ENCODE measurements at regions not wholly inside any gene's neighbourhood (a gene's known extent, or its start where the extent isn't known, plus 50 kb on each side); places are given as distances from the start of the nearest gene placed in this dataset.

- H3K4me1 ChIP-seq (replicated peaks), result peaks cover 10% of the 10 kb centered on the region
- no peak overlapping the region for H3K4me3 ChIP-seq
- no peaks in the 10 kb centered on the region for H3K36me3 ChIP-seq
- no peak overlapping the region for H3K27ac ChIP-seq
- no peaks in the 10 kb centered on the region for H3K9me3 ChIP-seq (replicated peaks)
- H3K27me3 ChIP-seq (replicated peaks), result peaks cover 4% of the 10 kb centered on the region; the same call in 1 of the 2 replicates
- DNase-seq (ENCODE audit: low read depth in 1 of 2, low spot score in 2 of 2), result no peak
These were observed 229.2 kb downstream of the UACA start for GRCh38 chr15:70533931-70534742.

GRCh38 chr15:70532531-70533186 is 230.7 kb downstream of the UACA start:
- no peak overlapping the region for H3K4me3 ChIP-seq
- no peaks in the 10 kb centered on the region for H3K9me3 ChIP-seq (replicated peaks)
- H3K4me1 ChIP-seq (replicated peaks), result peaks cover 18% of the 10 kb centered on the region
- peak in 1 of 2 experiments; percentile 24 for DNase-seq (ENCODE audit: low read depth in 1 of 2, low spot score in 2 of 2)
- H3K36me3 ChIP-seq, result no peaks in the 10 kb centered on the region
- H3K27ac ChIP-seq, result no peak overlapping the region
- peaks cover 2% of the 10 kb centered on the region; the same call in 1 of the 2 replicates for H3K27me3 ChIP-seq (replicated peaks)

GRCh38 chr15:70531576-70531975 is 231.8 kb downstream of the UACA start:
- no peaks in the 10 kb centered on the region for H3K9me3 ChIP-seq (replicated peaks)
- peaks cover 29% of the 10 kb centered on the region for H3K4me1 ChIP-seq (replicated peaks)
- H3K27me3 ChIP-seq (replicated peaks), result no peaks in the 10 kb centered on the region; the same call in 1 of the 2 replicates
- H3K27ac ChIP-seq, result no peak overlapping the region
- H3K4me3 ChIP-seq, result no peak overlapping the region
- H3K36me3 ChIP-seq, result no peaks in the 10 kb centered on the region
- DNase-seq (ENCODE audit: low read depth in 1 of 2, low spot score in 2 of 2), result peak in 1 of 2 experiments; percentile 8

GRCh38 chr15:70530906-70531305 is 232.5 kb downstream of the UACA start:
- DNase-seq (ENCODE audit: low read depth in 1 of 2, low spot score in 2 of 2), result peak in 1 of 2 experiments; percentile 22
- Histone ChIP-seq H3K36me3 (no peaks in the 10 kb centered on the region), H3K27me3 (replicated peaks) (no peaks in the 10 kb centered on the region; the same call in 1 of the 2 replicates), H3K4me3 (no peak overlapping the region), H3K27ac (no peak overlapping the region), H3K4me1 (replicated peaks) (peaks cover 36% of the 10 kb centered on the region), H3K9me3 (replicated peaks) (no peaks in the 10 kb centered on the region)

GRCh38 chr15:70530503-70530902 is 232.9 kb downstream of the UACA start:
- Histone ChIP-seq H3K27ac (no peak overlapping the region), H3K36me3 (no peaks in the 10 kb centered on the region), H3K4me3 (no peak overlapping the region), H3K9me3 (replicated peaks) (no peaks in the 10 kb centered on the region), H3K4me1 (replicated peaks) (peaks cover 40% of the 10 kb centered on the region), H3K27me3 (replicated peaks) (no peaks in the 10 kb centered on the region; the same call in 1 of the 2 replicates)
- DNase-seq (ENCODE audit: low read depth in 1 of 2, low spot score in 2 of 2), result no peak

- DNase-seq (ENCODE audit: low read depth in 1 of 2, low spot score in 2 of 2), result peak in 1 of 2 experiments; percentile 23
- H3K27me3 ChIP-seq (replicated peaks), result no peaks in the 10 kb centered on the region; the same call in 1 of the 2 replicates
- no peak overlapping the region for H3K4me3 ChIP-seq
- H3K4me1 ChIP-seq (replicated peaks), result peaks cover 44% of the 10 kb centered on the region
- H3K27ac ChIP-seq, result no peak overlapping the region
- no peaks in the 10 kb centered on the region for H3K36me3 ChIP-seq
- no peaks in the 10 kb centered on the region for H3K9me3 ChIP-seq (replicated peaks)
These were observed 233.3 kb downstream of the UACA start for GRCh38 chr15:70530017-70530499.

GRCh38 chr15:70528816-70529215 is 234.5 kb downstream of the UACA start:
- peaks cover 39% of the 10 kb centered on the region for H3K4me1 ChIP-seq (replicated peaks)
- no peak overlapping the region for H3K4me3 ChIP-seq
- no peaks in the 10 kb centered on the region for H3K36me3 ChIP-seq
- DNase-seq (ENCODE audit: low read depth in 1 of 2, low spot score in 2 of 2), result peak in 1 of 2 experiments; percentile 25
- H3K27ac ChIP-seq, result no peak overlapping the region
- H3K27me3 ChIP-seq (replicated peaks), result no peaks in the 10 kb centered on the region
- no peaks in the 10 kb centered on the region for H3K9me3 ChIP-seq (replicated peaks)

GRCh38 chr15:70528270-70528706 is 235.1 kb downstream of the UACA start:
- Histone ChIP-seq H3K27ac (no peak overlapping the region), H3K27me3 (replicated peaks) (no peaks in the 10 kb centered on the region), H3K4me1 (replicated peaks) (peaks cover 37% of the 10 kb centered on the region), H3K9me3 (replicated peaks) (no peaks in the 10 kb centered on the region), H3K36me3 (no peaks in the 10 kb centered on the region), H3K4me3 (no peak overlapping the region)
- DNase-seq (ENCODE audit: low read depth in 1 of 2, low spot score in 2 of 2), result peak in 1 of 2 experiments; percentile 43

GRCh38 chr15:70526974-70527325 is 236.4 kb downstream of the UACA start:
- Histone ChIP-seq H3K27ac (no peak overlapping the region), H3K4me3 (no peak overlapping the region), H3K27me3 (replicated peaks) (no peaks in the 10 kb centered on the region), H3K36me3 (no peaks in the 10 kb centered on the region), H3K4me1 (replicated peaks) (peaks cover 37% of the 10 kb centered on the region), H3K9me3 (replicated peaks) (no peaks in the 10 kb centered on the region)
- no peak for DNase-seq (ENCODE audit: low read depth in 1 of 2, low spot score in 2 of 2)

GRCh38 chr15:70526221-70526973 is 237.0 kb downstream of the UACA start:
- Histone ChIP-seq H3K36me3 (no peaks in the 10 kb centered on the region), H3K4me1 (replicated peaks) (peaks cover 37% of the 10 kb centered on the region), H3K4me3 (no peak overlapping the region), H3K27me3 (replicated peaks) (no peaks in the 10 kb centered on the region), H3K27ac (no peak overlapping the region), H3K9me3 (replicated peaks) (no peaks in the 10 kb centered on the region)
- DNase-seq (ENCODE audit: low read depth in 1 of 2, low spot score in 2 of 2), result peak; percentile 92 to 94

GRCh38 chr15:70525551-70525950 is 237.8 kb downstream of the UACA start:
- no peaks in the 10 kb centered on the region for H3K36me3 ChIP-seq
- no peaks in the 10 kb centered on the region for H3K9me3 ChIP-seq (replicated peaks)
- H3K27me3 ChIP-seq (replicated peaks), result no peaks in the 10 kb centered on the region; the same call in 1 of the 2 replicates
- H3K27ac ChIP-seq, result no peak overlapping the region
- no peak overlapping the region for H3K4me3 ChIP-seq
- no peak for DNase-seq (ENCODE audit: low read depth in 1 of 2, low spot score in 2 of 2)
- peaks cover 37% of the 10 kb centered on the region for H3K4me1 ChIP-seq (replicated peaks)

GRCh38 chr15:70524470-70524869 is 238.9 kb downstream of the UACA start:
- Histone ChIP-seq H3K4me1 (replicated peaks) (peaks cover 37% of the 10 kb centered on the region), H3K36me3 (no peaks in the 10 kb centered on the region), H3K4me3 (no peak overlapping the region), H3K27me3 (replicated peaks) (no peaks in the 10 kb centered on the region; the same call in 1 of the 2 replicates), H3K9me3 (replicated peaks) (no peaks in the 10 kb centered on the region), H3K27ac (no peak overlapping the region)
- peak in 1 of 2 experiments; percentile 8 for DNase-seq (ENCODE audit: low read depth in 1 of 2, low spot score in 2 of 2)

GRCh38 chr15:70523616-70524015 is 239.7 kb downstream of the UACA start:
- no peak for DNase-seq (ENCODE audit: low read depth in 1 of 2, low spot score in 2 of 2)
- no peak overlapping the region for H3K27ac ChIP-seq
- H3K4me1 ChIP-seq (replicated peaks), result peaks cover 37% of the 10 kb centered on the region
- no peak overlapping the region for H3K4me3 ChIP-seq
- H3K9me3 ChIP-seq (replicated peaks), result no peaks in the 10 kb centered on the region
- no peaks in the 10 kb centered on the region; the same call in 1 of the 2 replicates for H3K27me3 ChIP-seq (replicated peaks)
- H3K36me3 ChIP-seq, result no peaks in the 10 kb centered on the region
